ENCODE measurements at regions not wholly inside any gene's neighbourhood (a gene's known extent, or its start where the extent isn't known, plus 50 kb on each side); places are given as distances from the start of the nearest gene placed in this dataset.

DNA sequence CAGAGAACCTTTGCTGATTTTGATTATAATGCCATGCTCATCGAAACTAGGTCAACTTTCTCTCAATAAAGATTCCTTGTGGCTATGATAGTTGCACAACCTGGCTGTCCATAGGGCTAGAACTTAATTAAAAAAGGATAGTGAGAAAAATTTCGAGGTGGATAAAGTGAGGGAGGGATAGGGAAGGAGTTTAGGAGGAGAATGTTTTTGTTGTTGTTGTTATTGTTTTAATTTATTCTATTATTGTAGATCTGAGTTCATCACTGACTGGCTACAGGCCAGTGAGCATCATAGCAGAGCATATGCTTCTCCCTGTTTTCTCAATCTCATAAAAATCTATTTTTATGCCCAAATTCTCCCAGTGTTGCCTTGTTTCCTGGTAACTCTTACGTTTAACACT is 688.7 kb upstream of the GRM3 start:
- TF ChIP-seq POLR2AphosphoS5 (IDR thresholded peaks at IDR 0.05; ENCODE audit: borderline replicate concordance, low read depth, low read length) (no peak), EZH2 (IDR thresholded peaks at IDR 0.05) (no peak), FOXP2 (optimal IDR thresholded peaks at IDR 0.05; ENCODE audit: control extremely low read depth, extremely low read length, insufficient read depth) (no peak)

All from SK-N-MC (cell line).